ENCODE measurements at regions not wholly inside any gene's neighbourhood (a gene's known extent, or its start where the extent isn't known, plus 50 kb on each side); places are given as distances from the start of the nearest gene placed in this dataset.

- TF ChIP-seq EP300 (IDR thresholded peaks at IDR 0.05) (no peak), POLR2A (IDR thresholded peaks at IDR 0.05) (no peak)
- TF ChIP-seq, protein P1, sequence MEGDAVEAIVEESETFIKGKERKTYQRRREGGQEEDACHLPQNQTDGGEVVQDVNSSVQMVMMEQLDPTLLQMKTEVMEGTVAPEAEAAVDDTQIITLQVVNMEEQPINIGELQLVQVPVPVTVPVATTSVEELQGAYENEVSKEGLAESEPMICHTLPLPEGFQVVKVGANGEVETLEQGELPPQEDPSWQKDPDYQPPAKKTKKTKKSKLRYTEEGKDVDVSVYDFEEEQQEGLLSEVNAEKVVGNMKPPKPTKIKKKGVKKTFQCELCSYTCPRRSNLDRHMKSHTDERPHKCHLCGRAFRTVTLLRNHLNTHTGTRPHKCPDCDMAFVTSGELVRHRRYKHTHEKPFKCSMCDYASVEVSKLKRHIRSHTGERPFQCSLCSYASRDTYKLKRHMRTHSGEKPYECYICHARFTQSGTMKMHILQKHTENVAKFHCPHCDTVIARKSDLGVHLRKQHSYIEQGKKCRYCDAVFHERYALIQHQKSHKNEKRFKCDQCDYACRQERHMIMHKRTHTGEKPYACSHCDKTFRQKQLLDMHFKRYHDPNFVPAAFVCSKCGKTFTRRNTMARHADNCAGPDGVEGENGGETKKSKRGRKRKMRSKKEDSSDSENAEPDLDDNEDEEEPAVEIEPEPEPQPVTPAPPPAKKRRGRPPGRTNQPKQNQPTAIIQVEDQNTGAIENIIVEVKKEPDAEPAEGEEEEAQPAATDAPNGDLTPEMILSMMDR (IDR thresholded peaks at IDR 0.05): no peak
These were observed 634.2 kb upstream of the IMPG1 start for GRCh38 chr6:76706631-76707030.
